Adrenal gland (tissue), 9 donors: ENCODE measurements at regions not wholly inside any gene's neighbourhood (a gene's known extent, or its start where the extent isn't known, plus 50 kb on each side); places are given as distances from the start of the nearest gene placed in this dataset.

Experiments
- DNase-seq, 7 donors: peaks; one replicate each; pipeline ENCODE4 v3.0.0-alpha.2; 2019 to 2020
- H3K27ac ChIP-seq, 5 donors: fragments of 200-600 bp; sonication (generic) in 4 of 5; 1 replicate in 3 of 5; 2 replicates in 2 of 5; pipeline versions ENCODE4 v1.5.1 to v1.8.0; 2016 to 2020; ENCODE audit warnings: mild to moderate bottlenecking in 1 of 5
- H3K27me3 ChIP-seq: fragments of 200-600 bp; 2 replicates; pipeline ENCODE4 v1.8.0; 2021
- H3K36me3 ChIP-seq, 2 donors: fragments of 200-600 bp; replicated peaks in 1 of 2; 1 replicate in 1 of 2; 2 replicates in 1 of 2; pipeline versions ENCODE4 v1.5.1 to v1.8.0; 2018 to 2022
- H3K4me1 ChIP-seq, 2 donors: fragments of 200-600 bp; replicated peaks in 1 of 2; 1 replicate in 1 of 2; 2 replicates in 1 of 2; pipeline versions ENCODE4 v1.5.1 to v1.8.0; 2018 to 2021
- H3K4me3 ChIP-seq, 4 donors: fragments of 200-600 bp; sonication (generic) in 3 of 4; one replicate each; pipeline ENCODE4 v1.5.1; 2016 to 2018
- H3K9me3 ChIP-seq, 3 donors: fragments of 200-600 bp; sonication (generic) in 1 of 3; replicated peaks in 1 of 3; 1 replicate in 2 of 3; 2 replicates in 1 of 3; pipeline versions ENCODE4 v1.5.1 to v1.8.0; 2016 to 2021
- CTCF ChIP-seq, 6 experiments: fragments of 450-650 bp in 4 of 6; fragments of 200-600 bp in 2 of 6; sonication (generic) in 1 of 6; IDR thresholded peaks; 1 replicate in 5 of 6; 2 replicates in 1 of 6; pipeline versions ENCODE4 v1.5.1 to v1.8.0; 2016 to 2021; ENCODE audit warnings: antibody characterized with exemption in 6 of 6, mild to moderate bottlenecking in 2 of 6, moderate library complexity in 1 of 6
- POLR2A ChIP-seq, 2 donors: fragments of 450-650 bp; IDR thresholded peaks; one replicate each; pipeline ENCODE4 v1.6.1; 2017; ENCODE audit warnings: antibody characterized with exemption in 2 of 2, mild to moderate bottlenecking in 2 of 2, moderate library complexity in 1 of 2
- WGBS, 4 donors: extraction: QIAGEN DNeasy Blood & Tissue Kit in 2 of 4; methylation state at CpG; one replicate each; pipeline versions ENCODE4 v1.1.5 to v1.1.7; 2013 to 2017; 5-methylcytosine and 5-hydroxymethylcytosine counted together
- intact Hi-C, 2 donors: fragments of 100-400 bp; cut with DNase I; formaldehyde crosslinking; loops; one replicate each; pipeline versions ENCODE4 v1.14.1 to v1.15.0; 2022 to 2023
- donor health status: healthy with polysubstance abuse.
- donor health status: Bipolar disorder and iron deficiency.
- donor health status: DM: yes; HTN: yes; CAD: no.
- donor health status: DM: no; HTN: no; CAD: no.
- donor health status: DM: no; HTN: no; CAD: no.

- no peak for TF ChIP-seq POLR2A (IDR thresholded peaks at IDR 0.05)
- TF ChIP-seq CTCF (IDR thresholded peaks at IDR 0.05), result no peak
- no peaks in the 10 kb centered on the region for H3K27me3 ChIP-seq
- no peak for DNase-seq
- no peaks in the 10 kb centered on the region for H3K4me1 ChIP-seq
- intact Hi-C loops, result no loop called here
- H3K27ac ChIP-seq, result no peak overlapping the region
- H3K36me3 ChIP-seq, result no peaks in the 10 kb centered on the region
- no peaks in the 10 kb centered on the region for H3K9me3 ChIP-seq
- 65 to 75% (median 70%) methylated on average over 4 of the region's 4 CpGs for WGBS, 4 donors
- H3K4me3 ChIP-seq, result no peak overlapping the region
Measured at GRCh38 chr15:25972141-25972675, 109.1 kb upstream of the ATP10A start.

- WGBS, 4 donors, result 32 to 67% (median 54%) methylated on average over 6 of the region's 6 CpGs
- no peaks in the 10 kb centered on the region for H3K27me3 ChIP-seq
- TF ChIP-seq POLR2A (IDR thresholded peaks at IDR 0.05), result no peak
- TF ChIP-seq CTCF (IDR thresholded peaks at IDR 0.05), result no peak
- no peaks in the 10 kb centered on the region for H3K9me3 ChIP-seq
- no peak for DNase-seq
- no peak overlapping the region for H3K4me3 ChIP-seq
- H3K36me3 ChIP-seq, result no peaks in the 10 kb centered on the region
- no peaks in the 10 kb centered on the region for H3K4me1 ChIP-seq
- no peak overlapping the region for H3K27ac ChIP-seq
- intact Hi-C loops, result no loop called here
Measured at GRCh38 chr15:25971053-25971452, 107.9 kb upstream of the ATP10A start.

- 49 to 59% (median 57%) methylated on average over 4 of the region's 4 CpGs for whole genome bisulfite sequencing, 4 donors
- Histone ChIP-seq H3K27ac (no peak overlapping the region), H3K36me3 (no peaks in the 10 kb centered on the region), H3K4me3 (no peak overlapping the region), H3K9me3 (no peaks in the 10 kb centered on the region), H3K27me3 (no peaks in the 10 kb centered on the region), H3K4me1 (no peaks in the 10 kb centered on the region)
- DNase-seq, result no peak
- intact Hi-C loops, result no loop called here
- TF ChIP-seq CTCF (IDR thresholded peaks at IDR 0.05) (no peak), POLR2A (IDR thresholded peaks at IDR 0.05) (no peak)
Measured at GRCh38 chr15:25969886-25970285, 106.8 kb upstream of the ATP10A start.

- TF ChIP-seq POLR2A (IDR thresholded peaks at IDR 0.05), result no peak
- TF ChIP-seq CTCF (IDR thresholded peaks at IDR 0.05), result no peak
- Histone ChIP-seq H3K4me1 (no peaks in the 10 kb centered on the region), H3K27me3 (no peaks in the 10 kb centered on the region), H3K36me3 (no peaks in the 10 kb centered on the region), H3K27ac (no peak overlapping the region), H3K4me3 (no peak overlapping the region), H3K9me3 (no peaks in the 10 kb centered on the region)
- no peak for DNase-seq
- WGBS, 4 donors, result 66 to 73% (median 71%) methylated on average over 3 of the region's 3 CpGs
- intact Hi-C loops, result no loop called here
Measured at GRCh38 chr15:25967116-25967515, 104.0 kb upstream of the ATP10A start.
